Ishikawa (cell line): ENCODE measurements at regions not wholly inside any gene's neighbourhood (a gene's known extent, or its start where the extent isn't known, plus 50 kb on each side); places are given as distances from the start of the nearest gene placed in this dataset.

ENCODE experiments used
- CEBPB ChIP-seq: IDR thresholded peaks from 2 replicates; pipeline ENCODE4 v1.6.1; 2012
- CREB1 ChIP-seq: IDR thresholded peaks from 2 replicates; pipeline ENCODE4 v1.6.1; 2012; ENCODE audit warnings: low read depth
- EGR1 ChIP-seq: IDR thresholded peaks from 2 replicates; pipeline ENCODE4 v1.6.1; 2012
- EP300 ChIP-seq: IDR thresholded peaks from 2 replicates; pipeline ENCODE4 v1.6.1; 2012; ENCODE audit warnings: borderline replicate concordance
- FOXM1 ChIP-seq: IDR thresholded peaks from 2 replicates; pipeline ENCODE4 v1.6.1; 2012; ENCODE audit warnings: low read depth, borderline replicate concordance
- NFIC ChIP-seq: IDR thresholded peaks from 2 replicates; pipeline ENCODE4 v1.6.1; 2012
- RAD21 ChIP-seq: IDR thresholded peaks from 2 replicates; pipeline ENCODE4 v1.6.1; 2012; ENCODE audit warnings: low read depth
- TAF1 ChIP-seq: IDR thresholded peaks from 2 replicates; pipeline ENCODE4 v1.6.1; 2012; ENCODE audit warnings: low read depth, mild to moderate bottlenecking
- TCF12 ChIP-seq: IDR thresholded peaks from 2 replicates; pipeline ENCODE4 v1.6.1; 2012; ENCODE audit warnings: low read depth
- TEAD4 ChIP-seq: IDR thresholded peaks from 2 replicates; pipeline ENCODE4 v1.6.1; 2012
- YY1 ChIP-seq: IDR thresholded peaks from 2 replicates; pipeline ENCODE4 v1.6.1; 2012; ENCODE audit warnings: low read depth
- ZBTB7A ChIP-seq: IDR thresholded peaks from 2 replicates; pipeline ENCODE4 v1.6.1; 2012; ENCODE audit warnings: low read depth
- TF ChIP-seq, protein P1 (sequence below): IDR thresholded peaks from 2 replicates; pipeline ENCODE4 v1.6.1; 2012
- TF ChIP-seq, protein P2 (sequence below): IDR thresholded peaks from 2 replicates; pipeline ENCODE4 v1.6.1; 2012
- TF ChIP-seq, protein P3 (sequence below): IDR thresholded peaks from 2 replicates; pipeline ENCODE4 v1.6.1; 2012; ENCODE audit warnings: low read depth, mild to moderate bottlenecking

DNA sequence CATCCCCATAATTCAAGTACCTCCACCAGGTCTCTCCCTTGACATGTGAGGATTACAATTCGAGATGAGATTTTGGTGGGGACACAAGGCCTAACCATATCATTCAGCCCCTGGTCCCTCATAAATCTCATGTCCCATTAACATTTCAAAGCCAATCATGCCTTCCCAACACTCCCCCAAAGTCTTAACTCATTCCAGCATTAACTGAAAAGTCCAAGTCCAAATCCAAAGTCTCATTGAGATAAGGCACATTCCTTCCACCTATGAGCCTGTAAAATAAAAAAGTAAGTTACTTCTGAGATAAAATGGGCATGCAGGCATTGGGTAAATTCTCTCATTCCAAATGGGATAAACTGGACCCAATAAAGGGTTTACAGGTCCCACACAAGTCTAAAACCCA is 849.7 kb downstream of the BCL11A start:
- TF ChIP-seq YY1 (no peak), ZBTB7A (no peak), TEAD4 (no peak)
- TF ChIP-seq, protein P1, sequence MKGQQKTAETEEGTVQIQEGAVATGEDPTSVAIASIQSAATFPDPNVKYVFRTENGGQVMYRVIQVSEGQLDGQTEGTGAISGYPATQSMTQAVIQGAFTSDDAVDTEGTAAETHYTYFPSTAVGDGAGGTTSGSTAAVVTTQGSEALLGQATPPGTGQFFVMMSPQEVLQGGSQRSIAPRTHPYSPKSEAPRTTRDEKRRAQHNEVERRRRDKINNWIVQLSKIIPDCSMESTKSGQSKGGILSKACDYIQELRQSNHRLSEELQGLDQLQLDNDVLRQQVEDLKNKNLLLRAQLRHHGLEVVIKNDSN, result no peak
- TF ChIP-seq, protein P2, sequence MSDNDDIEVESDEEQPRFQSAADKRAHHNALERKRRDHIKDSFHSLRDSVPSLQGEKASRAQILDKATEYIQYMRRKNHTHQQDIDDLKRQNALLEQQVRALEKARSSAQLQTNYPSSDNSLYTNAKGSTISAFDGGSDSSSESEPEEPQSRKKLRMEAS, result no peak

DNA sequence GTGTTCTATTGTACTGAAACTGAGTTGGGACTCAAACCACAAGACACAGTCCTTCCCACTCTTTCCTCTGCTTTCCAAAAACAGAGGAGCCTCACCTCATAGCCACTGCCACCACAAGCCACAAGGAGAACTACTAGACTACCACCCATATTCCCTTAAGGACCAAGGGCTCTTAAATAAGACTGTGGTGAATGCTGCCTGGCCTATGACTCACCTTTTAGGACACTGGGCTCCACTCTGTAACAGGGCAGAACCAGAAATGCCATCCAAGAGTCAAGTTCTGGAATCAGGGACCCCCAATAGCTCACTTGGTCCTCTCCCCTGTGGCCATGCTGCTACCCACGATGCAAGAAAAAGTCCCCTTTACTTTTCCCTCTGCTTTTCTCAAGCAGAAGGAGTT is 851.4 kb downstream of the BCL11A start:
- TF ChIP-seq RAD21, result no peak
- no peak for TF ChIP-seq EGR1
- no peak for TF ChIP-seq TAF1

DNA sequence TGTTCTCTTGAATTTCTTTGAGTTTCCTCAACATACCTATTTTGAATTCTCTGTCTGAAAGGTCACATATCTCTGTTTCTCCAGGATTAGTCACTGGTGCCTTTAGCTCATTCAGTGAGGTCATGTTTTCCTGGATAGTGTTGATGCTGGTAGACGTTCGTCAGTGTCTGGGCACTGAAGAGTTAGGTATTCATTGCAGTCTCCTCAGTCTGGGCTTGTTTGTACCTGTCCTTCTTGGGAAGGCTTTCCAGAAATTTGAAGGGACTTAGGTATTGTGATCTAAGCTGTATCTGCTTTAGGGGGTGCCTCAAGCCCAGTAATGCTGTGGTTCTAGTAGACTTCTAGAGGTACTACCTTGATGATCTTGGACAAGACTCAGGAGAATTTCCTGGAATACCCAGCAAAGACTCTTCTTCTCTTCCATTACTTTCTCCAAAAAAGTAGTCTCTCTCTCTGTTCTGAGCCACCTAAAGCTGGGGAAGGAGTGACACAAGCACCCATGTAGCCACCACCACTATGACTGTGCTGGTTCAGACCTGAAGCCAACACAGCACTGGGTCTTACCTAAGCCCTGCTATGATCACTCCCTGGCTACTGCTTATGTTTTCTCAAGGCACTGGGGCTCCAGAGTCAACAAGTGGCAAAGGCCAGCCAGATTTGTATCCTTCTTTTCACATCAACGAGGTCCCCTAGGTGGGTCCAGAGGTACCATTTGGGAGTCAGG is 852.0 kb downstream of the BCL11A start:
- no peak for TF ChIP-seq TAF1
- no peak for TF ChIP-seq YY1
- TF ChIP-seq, protein P1, result no peak
- no peak for TF ChIP-seq CEBPB
- no peak for TF ChIP-seq TCF12
- TF ChIP-seq RAD21, result no peak
- TF ChIP-seq, protein P3, sequence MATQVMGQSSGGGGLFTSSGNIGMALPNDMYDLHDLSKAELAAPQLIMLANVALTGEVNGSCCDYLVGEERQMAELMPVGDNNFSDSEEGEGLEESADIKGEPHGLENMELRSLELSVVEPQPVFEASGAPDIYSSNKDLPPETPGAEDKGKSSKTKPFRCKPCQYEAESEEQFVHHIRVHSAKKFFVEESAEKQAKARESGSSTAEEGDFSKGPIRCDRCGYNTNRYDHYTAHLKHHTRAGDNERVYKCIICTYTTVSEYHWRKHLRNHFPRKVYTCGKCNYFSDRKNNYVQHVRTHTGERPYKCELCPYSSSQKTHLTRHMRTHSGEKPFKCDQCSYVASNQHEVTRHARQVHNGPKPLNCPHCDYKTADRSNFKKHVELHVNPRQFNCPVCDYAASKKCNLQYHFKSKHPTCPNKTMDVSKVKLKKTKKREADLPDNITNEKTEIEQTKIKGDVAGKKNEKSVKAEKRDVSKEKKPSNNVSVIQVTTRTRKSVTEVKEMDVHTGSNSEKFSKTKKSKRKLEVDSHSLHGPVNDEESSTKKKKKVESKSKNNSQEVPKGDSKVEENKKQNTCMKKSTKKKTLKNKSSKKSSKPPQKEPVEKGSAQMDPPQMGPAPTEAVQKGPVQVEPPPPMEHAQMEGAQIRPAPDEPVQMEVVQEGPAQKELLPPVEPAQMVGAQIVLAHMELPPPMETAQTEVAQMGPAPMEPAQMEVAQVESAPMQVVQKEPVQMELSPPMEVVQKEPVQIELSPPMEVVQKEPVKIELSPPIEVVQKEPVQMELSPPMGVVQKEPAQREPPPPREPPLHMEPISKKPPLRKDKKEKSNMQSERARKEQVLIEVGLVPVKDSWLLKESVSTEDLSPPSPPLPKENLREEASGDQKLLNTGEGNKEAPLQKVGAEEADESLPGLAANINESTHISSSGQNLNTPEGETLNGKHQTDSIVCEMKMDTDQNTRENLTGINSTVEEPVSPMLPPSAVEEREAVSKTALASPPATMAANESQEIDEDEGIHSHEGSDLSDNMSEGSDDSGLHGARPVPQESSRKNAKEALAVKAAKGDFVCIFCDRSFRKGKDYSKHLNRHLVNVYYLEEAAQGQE, result no peak
- no peak for TF ChIP-seq TEAD4
- TF ChIP-seq ZBTB7A, result no peak
- TF ChIP-seq, protein P2, result no peak
- no peak for TF ChIP-seq FOXM1
- TF ChIP-seq CREB1, result no peak
- TF ChIP-seq EP300, result no peak
- TF ChIP-seq NFIC, result no peak
- no peak for TF ChIP-seq EGR1

DNA sequence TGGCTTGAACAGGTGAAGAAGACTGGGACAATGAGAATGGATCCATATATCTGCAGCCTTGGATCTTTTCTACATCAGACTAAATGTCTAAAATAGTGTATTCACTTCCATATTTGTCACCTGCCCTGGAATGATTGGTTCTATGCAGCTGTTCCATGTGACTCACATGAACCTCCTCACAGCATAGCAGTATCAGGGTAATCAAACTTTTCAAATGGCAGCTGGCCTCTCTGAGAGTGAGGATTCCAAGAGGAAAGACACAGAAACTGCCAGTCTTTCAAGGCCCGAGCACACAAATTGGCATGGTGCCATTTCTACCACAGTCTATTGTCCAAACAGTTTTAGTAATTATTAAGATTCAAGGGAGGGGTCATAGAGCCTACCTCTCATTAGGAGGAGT is 859.3 kb downstream of the BCL11A start:
- TF ChIP-seq ZBTB7A (no peak), RAD21 (no peak), CREB1 (no peak), TAF1 (no peak), EP300 (no peak), NFIC (no peak), EGR1 (no peak), CEBPB (no peak), YY1 (no peak), TEAD4 (no peak), TCF12 (no peak), FOXM1 (no peak)
- TF ChIP-seq, protein P1, result no peak
- TF ChIP-seq, protein P2, result no peak
- TF ChIP-seq, protein P3, result no peak

DNA sequence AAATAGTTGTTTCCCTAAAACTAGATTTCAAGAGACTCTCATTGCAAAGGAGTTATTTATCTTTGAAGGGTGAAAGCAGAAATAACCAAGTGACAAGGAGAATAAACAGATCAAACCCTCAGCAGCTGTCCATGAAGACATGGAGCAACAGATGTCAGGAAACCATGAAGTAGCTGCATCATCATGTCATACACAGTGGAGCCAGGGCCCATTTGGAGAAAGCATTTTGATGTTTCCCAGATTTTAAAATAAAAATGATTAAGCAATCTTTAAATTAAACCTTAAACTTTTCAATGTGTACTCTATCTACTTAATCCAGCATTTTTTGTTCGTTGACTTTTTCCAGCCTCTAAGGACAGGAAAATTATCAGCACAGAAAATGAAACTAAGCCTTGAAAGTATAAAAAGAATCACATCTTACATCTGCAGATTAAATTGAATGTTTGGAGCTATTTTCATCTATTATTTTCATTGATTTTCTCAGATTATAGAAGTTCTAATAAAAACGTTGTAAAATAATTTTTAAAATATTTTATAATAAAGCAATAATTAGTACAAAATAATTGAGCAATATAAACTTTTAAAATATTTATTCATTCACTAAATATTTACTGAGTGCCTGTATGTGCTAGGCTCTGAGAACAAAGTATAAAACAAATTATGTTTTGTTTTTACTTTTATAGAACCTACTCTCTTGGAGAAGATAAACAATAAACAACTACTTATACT is 860.1 kb downstream of the BCL11A start:
- TF ChIP-seq TAF1 (no peak), CEBPB (no peak), TCF12 (no peak), YY1 (no peak), RAD21 (no peak), EGR1 (no peak), CREB1 (no peak), FOXM1 (no peak), NFIC (no peak), TEAD4 (no peak), ZBTB7A (no peak), EP300 (no peak)
- TF ChIP-seq, protein P3, result no peak
- TF ChIP-seq, protein P1, result no peak
- TF ChIP-seq, protein P2, result no peak
